ENCODE measurements at regions not wholly inside any gene's neighbourhood (a gene's known extent, or its start where the extent isn't known, plus 50 kb on each side); places are given as distances from the start of the nearest gene placed in this dataset.

DNA sequence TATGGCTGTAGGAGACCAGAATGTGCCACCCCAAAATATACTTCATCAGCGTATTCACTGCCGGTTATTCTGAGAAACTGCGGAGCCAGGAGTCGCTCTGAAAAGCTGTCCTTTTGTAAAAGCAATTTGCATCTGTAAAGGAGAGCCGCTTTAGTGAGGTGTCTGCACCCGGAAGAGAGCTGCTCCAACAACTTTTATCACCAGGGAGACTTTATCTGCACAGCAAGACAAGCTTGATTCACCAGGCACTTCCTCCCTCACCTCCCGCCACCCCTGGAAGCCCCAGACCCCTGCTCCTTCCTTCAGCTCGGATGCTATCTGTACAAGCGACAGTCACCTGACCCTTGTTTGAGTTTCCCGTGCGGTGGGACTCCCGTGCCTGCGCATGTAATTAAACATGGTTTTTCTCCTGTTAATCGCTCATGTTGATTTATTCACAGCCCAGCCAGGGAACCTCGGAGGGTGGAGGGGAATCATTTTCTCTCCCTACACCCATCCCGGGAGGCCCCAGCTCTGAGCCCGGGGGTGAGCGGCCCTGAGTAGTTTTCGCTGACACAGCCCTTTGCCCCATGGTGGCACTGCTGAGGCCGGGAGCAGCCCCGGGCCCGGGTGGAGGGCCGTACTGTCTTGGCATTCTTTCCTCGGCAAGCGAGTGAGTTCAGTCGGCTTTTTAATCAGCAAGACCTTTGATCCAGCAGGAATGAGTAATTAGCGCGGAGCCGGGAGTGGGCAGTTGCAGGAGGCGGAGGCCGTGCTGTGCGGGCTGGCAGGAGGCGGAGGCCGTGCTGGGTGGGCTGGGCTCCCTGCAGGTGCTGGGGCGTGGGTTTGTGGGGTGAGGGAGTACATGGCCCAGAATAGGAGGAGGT lies 222.7 kb upstream of the CIBAR2 start:
- Histone ChIP-seq H3K14ac (ENCODE audit: low read length) (no peak overlapping the region), H3K4me3 (ENCODE audit: low read depth, low read length) (no peak overlapping the region), H4K91ac (ENCODE audit: low read depth, low read length) (no peak overlapping the region), H3K27me3 (ENCODE audit: insufficient read depth, low read length) (no peaks in the 10 kb centered on the region), H3K18ac (ENCODE audit: low read length) (peak overlapping the region; percentile 21), H3K4ac (ENCODE audit: low read depth, low read length) (no peak overlapping the region), H3K79me2 (ENCODE audit: control insufficient read depth, insufficient read depth, low read length, poor library complexity) (no peaks in the 10 kb centered on the region), H2AK5ac (ENCODE audit: low read length) (no peak overlapping the region), H2AFZ (ENCODE audit: insufficient read depth, low read length, poor library complexity) (no peak overlapping the region), H3K9me3 (ENCODE audit: insufficient read depth, low read depth, low read length) (no peaks in the 10 kb centered on the region), H3K23ac (ENCODE audit: low read length) (no peak overlapping the region), H2BK120ac (ENCODE audit: insufficient read depth, low read length, poor library complexity) (no peak overlapping the region), H3K79me1 (ENCODE audit: low read length) (peaks cover 4% of the 10 kb centered on the region), H2BK12ac (ENCODE audit: low read length) (no peak overlapping the region), H3K27ac (ENCODE audit: low read depth, low read length) (no peak overlapping the region), H4K8ac (ENCODE audit: low read depth, low read length) (peak overlapping the region; percentile 17), H3K36me3 (ENCODE audit: control insufficient read depth in 1 of 2, insufficient read depth in 2 of 2, low read length in 2 of 2) (no peaks in the 10 kb centered on the region), H3K4me1 (ENCODE audit: control insufficient read depth in 1 of 2, insufficient read depth in 2 of 2, low read length in 2 of 2) (peaks cover 27 to 28% of the 10 kb centered on the region in 2 experiments), H2BK5ac (ENCODE audit: low read depth, low read length, poor library complexity) (no peak overlapping the region), H3K4me2 (ENCODE audit: low read length) (peak overlapping the region; percentile 35), H3K9ac (ENCODE audit: low read length) (no peak overlapping the region), H4K12ac (ENCODE audit: low read depth, low read length) (no peak overlapping the region)
- no peak for DNase-seq
- no CpG with 5 or more reads among the region's 35 CpGs for WGBS (ENCODE audit: extremely low coverage, insufficient coverage, insufficient read length)

DNA sequence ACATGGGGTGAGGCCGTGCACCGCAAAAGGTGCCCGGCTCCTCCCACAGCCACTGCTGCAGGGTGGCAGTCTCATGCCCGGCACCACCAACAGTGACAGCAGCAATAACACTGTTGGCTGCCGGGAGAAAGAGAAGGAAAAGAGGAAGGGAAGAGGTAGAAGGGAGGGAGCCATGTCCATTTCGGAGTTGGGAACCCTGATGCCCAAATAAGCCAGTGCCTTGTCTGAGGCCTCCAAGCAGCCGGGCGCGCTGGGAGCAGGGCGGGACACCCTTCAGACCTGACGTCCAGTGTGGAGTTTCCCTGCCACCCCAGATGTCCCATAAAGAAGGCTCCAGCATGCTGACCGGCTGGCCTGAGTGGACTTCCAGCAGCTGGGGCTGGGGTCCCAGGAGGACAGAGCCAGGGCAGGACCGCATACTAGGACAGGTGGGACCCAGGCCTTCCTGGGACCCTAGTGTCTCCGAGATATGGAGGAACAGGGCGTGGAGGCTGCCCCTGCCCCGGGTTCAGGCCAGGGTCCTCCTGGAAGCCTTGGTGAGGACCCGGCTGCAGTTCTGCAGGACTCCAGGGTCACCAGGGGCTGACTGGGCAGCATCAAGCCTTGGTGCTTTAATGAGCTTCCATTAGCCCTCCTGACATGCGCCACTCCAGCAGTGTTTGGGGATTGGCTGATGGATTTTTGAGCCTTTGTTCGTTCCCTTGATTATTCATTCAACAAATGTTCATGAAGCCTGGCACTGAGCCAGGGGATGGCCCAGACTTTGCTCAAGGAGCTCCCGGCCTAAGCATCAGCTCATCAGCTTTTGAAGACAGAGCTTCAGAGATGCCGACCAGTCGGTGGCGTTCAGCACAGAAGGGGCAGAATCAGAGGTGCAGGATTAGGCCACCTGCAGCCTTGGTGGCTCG lies 223.6 kb upstream of the CIBAR2 start:
- no CpG with 5 or more reads among the region's 24 CpGs for WGBS (ENCODE audit: extremely low coverage, insufficient coverage, insufficient read length)
- Histone ChIP-seq H2BK120ac (ENCODE audit: insufficient read depth, low read length, poor library complexity) (no peak overlapping the region), H3K27ac (ENCODE audit: low read depth, low read length) (no peak overlapping the region), H3K36me3 (ENCODE audit: control insufficient read depth in 1 of 2, insufficient read depth in 2 of 2, low read length in 2 of 2) (no peaks in the 10 kb centered on the region), H4K8ac (ENCODE audit: low read depth, low read length) (no peak overlapping the region), H4K91ac (ENCODE audit: low read depth, low read length) (no peak overlapping the region), H3K4ac (ENCODE audit: low read depth, low read length) (no peak overlapping the region), H3K18ac (ENCODE audit: low read length) (no peak overlapping the region), H2BK5ac (ENCODE audit: low read depth, low read length, poor library complexity) (no peak overlapping the region), H3K4me2 (ENCODE audit: low read length) (peak overlapping the region; percentile 35), H3K9me3 (ENCODE audit: insufficient read depth, low read depth, low read length) (no peaks in the 10 kb centered on the region), H2AFZ (ENCODE audit: insufficient read depth, low read length, poor library complexity) (no peak overlapping the region), H2BK12ac (ENCODE audit: low read length) (no peak overlapping the region), H3K9ac (ENCODE audit: low read length) (no peak overlapping the region), H4K12ac (ENCODE audit: low read depth, low read length) (no peak overlapping the region), H3K27me3 (ENCODE audit: insufficient read depth, low read length) (no peaks in the 10 kb centered on the region), H3K79me1 (ENCODE audit: low read length) (no peaks in the 10 kb centered on the region), H3K4me3 (ENCODE audit: low read depth, low read length) (no peak overlapping the region), H3K4me1 (ENCODE audit: control insufficient read depth in 1 of 2, insufficient read depth in 2 of 2, low read length in 2 of 2) (peaks cover 21% of the 10 kb centered on the region in 2 experiments), H3K23ac (ENCODE audit: low read length) (no peak overlapping the region), H3K79me2 (ENCODE audit: control insufficient read depth, insufficient read depth, low read length, poor library complexity) (no peaks in the 10 kb centered on the region), H2AK5ac (ENCODE audit: low read length) (no peak overlapping the region), H3K14ac (ENCODE audit: low read length) (no peak overlapping the region)
- no peak for DNase-seq

DNA sequence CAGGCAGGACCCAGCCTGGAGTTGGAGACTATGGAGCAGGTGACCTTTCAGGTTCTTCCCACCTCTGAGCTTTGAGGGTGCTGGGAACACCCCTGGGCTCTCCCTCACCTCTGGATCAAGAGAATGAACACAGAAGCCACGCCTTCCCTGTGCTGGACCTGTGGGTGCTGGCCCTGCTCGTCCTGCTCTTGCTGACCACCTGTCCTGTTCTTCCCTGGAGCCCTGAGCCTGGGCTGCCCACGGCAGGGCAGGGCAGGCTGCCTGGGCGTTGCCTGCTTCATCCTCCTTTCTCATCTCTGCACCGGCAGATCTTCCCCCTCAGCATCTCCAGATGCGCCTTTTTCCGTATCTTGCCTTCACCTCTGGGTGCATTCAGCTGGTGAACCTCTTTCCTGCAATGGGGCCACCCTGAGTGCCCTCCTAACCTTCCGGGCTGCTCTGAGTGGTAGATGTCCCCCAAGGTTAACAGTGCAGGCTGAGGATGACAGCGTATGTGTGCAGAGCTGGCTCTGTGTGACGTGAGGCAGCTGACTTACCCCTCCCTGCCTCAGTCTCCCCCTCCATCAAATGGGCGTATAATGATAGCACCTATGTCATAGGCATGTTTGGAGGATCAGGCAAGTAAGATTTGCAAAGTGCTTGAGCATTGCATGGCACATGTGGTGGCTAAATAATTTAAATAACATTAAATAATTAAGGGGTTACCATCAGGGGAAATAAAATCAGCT lies 225.8 kb upstream of the CIBAR2 start:
- Histone ChIP-seq H3K14ac (ENCODE audit: low read length) (no peak overlapping the region), H3K4me1 (ENCODE audit: control insufficient read depth in 1 of 2, insufficient read depth in 2 of 2, low read length in 2 of 2) (peaks cover 12% of the 10 kb centered on the region in 2 experiments), H4K8ac (ENCODE audit: low read depth, low read length) (no peak overlapping the region), H3K4me2 (ENCODE audit: low read length) (no peak overlapping the region), H3K27ac (ENCODE audit: low read depth, low read length) (no peak overlapping the region), H2AK5ac (ENCODE audit: low read length) (no peak overlapping the region), H2BK120ac (ENCODE audit: insufficient read depth, low read length, poor library complexity) (no peak overlapping the region), H3K79me1 (ENCODE audit: low read length) (no peaks in the 10 kb centered on the region), H3K9me3 (ENCODE audit: insufficient read depth, low read depth, low read length) (no peaks in the 10 kb centered on the region), H3K4me3 (ENCODE audit: low read depth, low read length) (no peak overlapping the region), H2BK5ac (ENCODE audit: low read depth, low read length, poor library complexity) (no peak overlapping the region), H3K9ac (ENCODE audit: low read length) (no peak overlapping the region), H3K27me3 (ENCODE audit: insufficient read depth, low read length) (no peaks in the 10 kb centered on the region), H3K23ac (ENCODE audit: low read length) (no peak overlapping the region), H3K18ac (ENCODE audit: low read length) (no peak overlapping the region), H3K36me3 (ENCODE audit: control insufficient read depth in 1 of 2, insufficient read depth in 2 of 2, low read length in 2 of 2) (no peaks in the 10 kb centered on the region), H4K91ac (ENCODE audit: low read depth, low read length) (no peak overlapping the region), H2BK12ac (ENCODE audit: low read length) (no peak overlapping the region), H4K12ac (ENCODE audit: low read depth, low read length) (no peak overlapping the region), H3K79me2 (ENCODE audit: control insufficient read depth, insufficient read depth, low read length, poor library complexity) (no peaks in the 10 kb centered on the region), H3K4ac (ENCODE audit: low read depth, low read length) (no peak overlapping the region), H2AFZ (ENCODE audit: insufficient read depth, low read length, poor library complexity) (no peak overlapping the region)
- no CpG with 5 or more reads among the region's 11 CpGs for WGBS (ENCODE audit: extremely low coverage, insufficient coverage, insufficient read length)
- DNase-seq, result no peak

DNA sequence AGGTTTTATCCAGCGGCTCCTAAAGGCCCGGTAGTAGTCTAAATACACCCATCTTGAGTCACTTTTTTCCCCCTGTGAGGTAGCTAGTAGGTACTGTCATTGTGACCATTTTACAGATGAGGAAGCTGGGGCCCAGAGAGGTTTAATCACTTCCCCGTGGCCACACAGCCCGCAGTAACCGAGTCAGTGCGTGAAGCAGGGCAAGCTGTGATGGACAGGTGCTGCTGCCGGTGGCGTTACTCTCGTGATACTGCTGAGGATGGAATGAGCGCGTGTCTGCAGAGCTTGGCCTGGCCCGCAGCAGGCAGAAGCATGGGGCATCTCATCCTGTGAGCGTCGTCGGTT lies 226.3 kb upstream of the CIBAR2 start:
- Histone ChIP-seq H2BK12ac (ENCODE audit: low read length) (no peak overlapping the region), H3K23ac (ENCODE audit: low read length) (no peak overlapping the region), H2AFZ (ENCODE audit: insufficient read depth, low read length, poor library complexity) (no peak overlapping the region), H3K18ac (ENCODE audit: low read length) (no peak overlapping the region), H2BK5ac (ENCODE audit: low read depth, low read length, poor library complexity) (no peak overlapping the region), H2AK5ac (ENCODE audit: low read length) (no peak overlapping the region), H3K36me3 (ENCODE audit: control insufficient read depth in 1 of 2, insufficient read depth in 2 of 2, low read length in 2 of 2) (no peaks in the 10 kb centered on the region), H3K9ac (ENCODE audit: low read length) (no peak overlapping the region), H3K4me2 (ENCODE audit: low read length) (no peak overlapping the region), H3K4me1 (ENCODE audit: control insufficient read depth in 1 of 2, insufficient read depth in 2 of 2, low read length in 2 of 2) (peaks cover 12% of the 10 kb centered on the region in 2 experiments), H3K79me2 (ENCODE audit: control insufficient read depth, insufficient read depth, low read length, poor library complexity) (no peaks in the 10 kb centered on the region), H4K8ac (ENCODE audit: low read depth, low read length) (no peak overlapping the region), H3K9me3 (ENCODE audit: insufficient read depth, low read depth, low read length) (no peaks in the 10 kb centered on the region), H3K27me3 (ENCODE audit: insufficient read depth, low read length) (no peaks in the 10 kb centered on the region), H3K4ac (ENCODE audit: low read depth, low read length) (no peak overlapping the region), H3K79me1 (ENCODE audit: low read length) (no peaks in the 10 kb centered on the region), H2BK120ac (ENCODE audit: insufficient read depth, low read length, poor library complexity) (no peak overlapping the region), H3K27ac (ENCODE audit: low read depth, low read length) (no peak overlapping the region), H3K14ac (ENCODE audit: low read length) (no peak overlapping the region), H4K91ac (ENCODE audit: low read depth, low read length) (no peak overlapping the region), H3K4me3 (ENCODE audit: low read depth, low read length) (no peak overlapping the region), H4K12ac (ENCODE audit: low read depth, low read length) (no peak overlapping the region)
- DNase-seq, result no peak
- no CpG with 5 or more reads among the region's 15 CpGs for WGBS (ENCODE audit: extremely low coverage, insufficient coverage, insufficient read length)

Measured in trophoblast cell (in vitro differentiated cells and primary cell).